HUES48 (cell line): ENCODE measurements at regions not wholly inside any gene's neighbourhood (a gene's known extent, or its start where the extent isn't known, plus 50 kb on each side); places are given as distances from the start of the nearest gene placed in this dataset.

Source experiments
- H3K27ac ChIP-seq: one replicate; pipeline ENCODE4 v1.7.0; 2013; ENCODE audit warnings: low read depth, low read length, inconsistent platforms
- H3K27me3 ChIP-seq: 2 replicates; pipeline ENCODE4 v1.6.1; 2013; ENCODE audit warnings: mild to moderate bottlenecking, low read length; ENCODE audit not compliant: control insufficient read depth, insufficient read depth
- H3K36me3 ChIP-seq: 2 replicates; pipeline ENCODE4 v1.6.1; 2013; ENCODE audit warnings: low read length; ENCODE audit not compliant: control insufficient read depth, insufficient read depth
- H3K4me1 ChIP-seq: 2 replicates; pipeline ENCODE4 v1.6.1; 2013; ENCODE audit warnings: mild to moderate bottlenecking, low read length; ENCODE audit not compliant: control insufficient read depth, insufficient read depth
- H3K4me3 ChIP-seq: 2 replicates; pipeline ENCODE4 v1.5.1; 2013; ENCODE audit warnings: mild to moderate bottlenecking, low read depth, low read length
- H3K9ac ChIP-seq: 2 replicates; pipeline ENCODE4 v1.6.1; 2013; ENCODE audit warnings: mild to moderate bottlenecking, low read depth, low read length, moderate library complexity
- H3K9me3 ChIP-seq: 2 replicates; pipeline ENCODE4 v1.6.1; 2013; ENCODE audit warnings: low read length; ENCODE audit not compliant: control insufficient read depth, insufficient read depth

GRCh38 chr16:35559911-35560636, 2100.7 kb downstream of the TP53TG3F start:
- no peak overlapping the region for H3K4me3 ChIP-seq
- peaks cover 98% of the 10 kb centered on the region for H3K9me3 ChIP-seq
- H3K27ac ChIP-seq: no peak overlapping the region
- no peaks in the 10 kb centered on the region for H3K36me3 ChIP-seq
- H3K27me3 ChIP-seq: no peaks in the 10 kb centered on the region
- no peak overlapping the region for H3K9ac ChIP-seq
- no peaks in the 10 kb centered on the region for H3K4me1 ChIP-seq

- Histone ChIP-seq H3K9ac (no peak overlapping the region), H3K27ac (no peak overlapping the region), H3K4me1 (no peaks in the 10 kb centered on the region), H3K36me3 (no peaks in the 10 kb centered on the region), H3K27me3 (no peaks in the 10 kb centered on the region), H3K9me3 (peaks cover 98% of the 10 kb centered on the region), H3K4me3 (no peak overlapping the region)
Measured at GRCh38 chr16:35560637-35560984, 2101.2 kb downstream of the TP53TG3F start.

- H3K36me3 ChIP-seq: no peaks in the 10 kb centered on the region
- H3K9ac ChIP-seq: no peak overlapping the region
- no peak overlapping the region for H3K4me3 ChIP-seq
- H3K9me3 ChIP-seq: peaks cover 98% of the 10 kb centered on the region
- H3K27ac ChIP-seq: no peak overlapping the region
- no peaks in the 10 kb centered on the region for H3K4me1 ChIP-seq
- no peaks in the 10 kb centered on the region for H3K27me3 ChIP-seq
Measured at GRCh38 chr16:35561346-35561745, 2101.9 kb downstream of the TP53TG3F start.

GRCh38 chr16:35562471-35562870, 2103.1 kb downstream of the TP53TG3F start:
- H3K36me3 ChIP-seq: no peaks in the 10 kb centered on the region
- no peak overlapping the region for H3K4me3 ChIP-seq
- H3K27me3 ChIP-seq: no peaks in the 10 kb centered on the region
- H3K9ac ChIP-seq: no peak overlapping the region
- H3K4me1 ChIP-seq: no peaks in the 10 kb centered on the region
- peaks cover 98% of the 10 kb centered on the region for H3K9me3 ChIP-seq
- H3K27ac ChIP-seq: no peak overlapping the region

GRCh38 chr16:35562919-35563318, 2103.5 kb downstream of the TP53TG3F start:
- H3K4me3 ChIP-seq: no peak overlapping the region

GRCh38 chr16:35564148-35564547, 2104.7 kb downstream of the TP53TG3F start:
- no peak overlapping the region for H3K27ac ChIP-seq
- H3K9me3 ChIP-seq: peaks cover 98% of the 10 kb centered on the region
- no peaks in the 10 kb centered on the region for H3K4me1 ChIP-seq
- H3K27me3 ChIP-seq: no peaks in the 10 kb centered on the region
- H3K9ac ChIP-seq: no peak overlapping the region
- no peaks in the 10 kb centered on the region for H3K36me3 ChIP-seq
- peak overlapping the region; percentile 17; the same call in 1 of the 2 replicates for H3K4me3 ChIP-seq

More at GRCh38 chr16:35562919-35563318, 2103.5 kb downstream of the TP53TG3F start:
- Histone ChIP-seq H3K9me3 (peaks cover 98% of the 10 kb centered on the region), H3K9ac (no peak overlapping the region), H3K4me1 (no peaks in the 10 kb centered on the region), H3K27me3 (no peaks in the 10 kb centered on the region), H3K36me3 (no peaks in the 10 kb centered on the region), H3K27ac (no peak overlapping the region)

- no peaks in the 10 kb centered on the region for H3K36me3 ChIP-seq
- no peak overlapping the region for H3K9ac ChIP-seq
- peaks cover 98% of the 10 kb centered on the region for H3K9me3 ChIP-seq
- H3K27me3 ChIP-seq: no peaks in the 10 kb centered on the region
- no peak overlapping the region for H3K27ac ChIP-seq
- no peaks in the 10 kb centered on the region for H3K4me1 ChIP-seq
- no peak overlapping the region for H3K4me3 ChIP-seq
Measured at GRCh38 chr16:35564889-35565288, 2105.5 kb downstream of the TP53TG3F start.

- Histone ChIP-seq H3K4me1 (no peaks in the 10 kb centered on the region), H3K27ac (no peak overlapping the region), H3K36me3 (no peaks in the 10 kb centered on the region), H3K4me3 (peak overlapping the region; percentile 17; the same call in 1 of the 2 replicates), H3K9me3 (peaks cover 98% of the 10 kb centered on the region), H3K27me3 (no peaks in the 10 kb centered on the region), H3K9ac (no peak overlapping the region)
Measured at GRCh38 chr16:35565626-35566025, 2106.2 kb downstream of the TP53TG3F start.

- H3K27ac ChIP-seq: no peak overlapping the region
- no peak overlapping the region for H3K9ac ChIP-seq
- no peaks in the 10 kb centered on the region for H3K27me3 ChIP-seq
- no peaks in the 10 kb centered on the region for H3K36me3 ChIP-seq
- peaks cover 94% of the 10 kb centered on the region for H3K9me3 ChIP-seq
- H3K4me1 ChIP-seq: no peaks in the 10 kb centered on the region
- no peak overlapping the region for H3K4me3 ChIP-seq
Measured at GRCh38 chr16:35569413-35569812, 2110.0 kb downstream of the TP53TG3F start.

GRCh38 chr16:35570946-35571345, 2111.5 kb downstream of the TP53TG3F start:
- Histone ChIP-seq H3K9me3 (peaks cover 87% of the 10 kb centered on the region), H3K27ac (no peak overlapping the region), H3K36me3 (no peaks in the 10 kb centered on the region), H3K9ac (no peak overlapping the region), H3K4me3 (no peak overlapping the region; the same call in 1 of the 2 replicates), H3K4me1 (no peaks in the 10 kb centered on the region), H3K27me3 (no peaks in the 10 kb centered on the region)

GRCh38 chr16:35572186-35572585, 2112.8 kb downstream of the TP53TG3F start:
- H3K36me3 ChIP-seq: no peaks in the 10 kb centered on the region
- no peak overlapping the region for H3K9ac ChIP-seq
- H3K4me1 ChIP-seq: no peaks in the 10 kb centered on the region
- peaks cover 86% of the 10 kb centered on the region for H3K9me3 ChIP-seq
- no peak overlapping the region for H3K4me3 ChIP-seq
- no peaks in the 10 kb centered on the region for H3K27me3 ChIP-seq
- no peak overlapping the region for H3K27ac ChIP-seq
